PC-9 (cell line): ENCODE measurements at regions not wholly inside any gene's neighbourhood (a gene's known extent, or its start where the extent isn't known, plus 50 kb on each side); places are given as distances from the start of the nearest gene placed in this dataset.

Experiments
- CTCF ChIP-seq: fragments of 200-600 bp; sonication (generic); conservative IDR thresholded peaks from 2 replicates; pipeline ENCODE4 v1.6.1; 2017; ENCODE audit warnings: mixed run types, antibody characterized with exemption, mild to moderate bottlenecking, moderate library complexity
- EZH2 ChIP-seq: fragments of 200-600 bp; sonication (generic); IDR thresholded peaks from 2 replicates; pipeline ENCODE4 v1.8.0; 2017; ENCODE audit warnings: antibody characterized with exemption, low read depth

- TF ChIP-seq EZH2: no peak
- TF ChIP-seq CTCF: no peak
Observed at GRCh38 chr11:82038154-82038553, 695.5 kb downstream of the FAM181B start.
